ENCODE measurements at regions not wholly inside any gene's neighbourhood (a gene's known extent, or its start where the extent isn't known, plus 50 kb on each side); places are given as distances from the start of the nearest gene placed in this dataset.
"Not testable (repeated sequence)": the region's sequence is repeated elsewhere in the genome, so short reads cannot be mapped to it uniquely, and the experiment has no call there.

- no peaks in the 10 kb centered on the region for H3K36me3 Mint-ChIP-seq
- CTCF ChIA-PET: no interaction called here
- H3K9me3 Mint-ChIP-seq: no peaks in the 10 kb centered on the region
- no peak for DNase-seq
- H3K4me3 Mint-ChIP-seq: no peak overlapping the region
- no peak overlapping the region for H3K27ac Mint-ChIP-seq
- peaks cover 3% of the 10 kb centered on the region for H3K27me3 Mint-ChIP-seq
- peaks cover 2% of the 10 kb centered on the region for H3K4me1 Mint-ChIP-seq
Measured at GRCh38 chr7:24434972-24435371, 138.3 kb upstream of the PALS2 start.

- CTCF ChIA-PET: no interaction called here
- H3K9me3 Mint-ChIP-seq: no peaks in the 10 kb centered on the region
- peaks cover 3% of the 10 kb centered on the region for H3K27me3 Mint-ChIP-seq
- no peak overlapping the region for H3K27ac Mint-ChIP-seq
- no peak overlapping the region for H3K4me3 Mint-ChIP-seq
- DNase-seq: no peak
- peaks cover 5% of the 10 kb centered on the region for H3K4me1 Mint-ChIP-seq
- no peaks in the 10 kb centered on the region for H3K36me3 Mint-ChIP-seq
Measured at GRCh38 chr7:24436131-24436920, 136.9 kb upstream of the PALS2 start.

GRCh38 chr7:24438232-24438631 lies 135.0 kb upstream of the PALS2 start:
- Mint-ChIP-seq H3K9me3 (no peaks in the 10 kb centered on the region), H3K27ac (no peak overlapping the region), H3K4me3 (no peak overlapping the region), H3K27me3 (peaks cover 3% of the 10 kb centered on the region), H3K4me1 (peaks cover 14% of the 10 kb centered on the region), H3K36me3 (no peaks in the 10 kb centered on the region)
- DNase-seq: no peak
- CTCF ChIA-PET: no interaction called here

GRCh38 chr7:24439104-24439503 lies 134.1 kb upstream of the PALS2 start:
- H3K4me3 Mint-ChIP-seq, CTCF ChIA-PET, H3K27me3 Mint-ChIP-seq, DNase-seq, H3K36me3 Mint-ChIP-seq, H3K27ac Mint-ChIP-seq, H3K9me3 Mint-ChIP-seq: not testable (repeated sequence)
- peaks cover 14% of the 10 kb centered on the region for H3K4me1 Mint-ChIP-seq

DNA sequence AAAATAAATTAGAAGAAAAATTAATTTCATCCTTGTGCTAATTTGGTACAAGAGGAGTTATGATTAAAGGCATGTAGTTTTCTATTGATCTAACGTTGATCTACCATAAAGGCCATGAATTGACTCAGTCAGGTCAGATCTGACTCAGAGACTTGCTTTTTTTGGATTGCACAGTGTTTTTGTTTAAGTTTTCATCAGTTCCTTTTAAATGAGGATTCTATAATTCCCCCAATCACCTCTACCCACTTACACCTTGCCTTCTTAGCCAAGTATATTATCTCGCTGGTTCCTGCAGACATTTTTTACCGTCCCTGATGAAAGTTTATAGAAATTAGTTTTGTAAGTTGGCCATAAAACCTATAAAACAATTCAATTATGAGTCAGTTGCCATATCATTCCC lies 132.4 kb upstream of the PALS2 start:
- Mint-ChIP-seq H3K4me1 (peaks cover 14% of the 10 kb centered on the region), H3K9me3 (no peaks in the 10 kb centered on the region), H3K27me3 (no peaks in the 10 kb centered on the region), H3K36me3 (no peaks in the 10 kb centered on the region), H3K4me3 (no peak overlapping the region), H3K27ac (no peak overlapping the region)
- no peak for DNase-seq
- CTCF ChIA-PET: no interaction called here

GRCh38 chr7:24441314-24442027 lies 131.8 kb upstream of the PALS2 start:
- CTCF ChIA-PET: no interaction called here
- H3K4me3 Mint-ChIP-seq: no peak overlapping the region
- no peaks in the 10 kb centered on the region for H3K9me3 Mint-ChIP-seq

GRCh38 chr7:24442170-24442777 lies 131.0 kb upstream of the PALS2 start:
- H3K9me3 Mint-ChIP-seq: no peaks in the 10 kb centered on the region
- H3K4me3 Mint-ChIP-seq: no peak overlapping the region
- H3K27ac Mint-ChIP-seq: no peak overlapping the region
- H3K36me3 Mint-ChIP-seq: no peaks in the 10 kb centered on the region
- H3K4me1 Mint-ChIP-seq: peaks cover 14% of the 10 kb centered on the region
- CTCF ChIA-PET: no interaction called here
- H3K27me3 Mint-ChIP-seq: no peaks in the 10 kb centered on the region
- DNase-seq: no peak

More at GRCh38 chr7:24441314-24442027, 131.8 kb upstream of the PALS2 start:
- H3K27me3 Mint-ChIP-seq: no peaks in the 10 kb centered on the region
- peaks cover 14% of the 10 kb centered on the region for H3K4me1 Mint-ChIP-seq
- DNase-seq: no peak
- no peak overlapping the region for H3K27ac Mint-ChIP-seq
- no peaks in the 10 kb centered on the region for H3K36me3 Mint-ChIP-seq

DNA sequence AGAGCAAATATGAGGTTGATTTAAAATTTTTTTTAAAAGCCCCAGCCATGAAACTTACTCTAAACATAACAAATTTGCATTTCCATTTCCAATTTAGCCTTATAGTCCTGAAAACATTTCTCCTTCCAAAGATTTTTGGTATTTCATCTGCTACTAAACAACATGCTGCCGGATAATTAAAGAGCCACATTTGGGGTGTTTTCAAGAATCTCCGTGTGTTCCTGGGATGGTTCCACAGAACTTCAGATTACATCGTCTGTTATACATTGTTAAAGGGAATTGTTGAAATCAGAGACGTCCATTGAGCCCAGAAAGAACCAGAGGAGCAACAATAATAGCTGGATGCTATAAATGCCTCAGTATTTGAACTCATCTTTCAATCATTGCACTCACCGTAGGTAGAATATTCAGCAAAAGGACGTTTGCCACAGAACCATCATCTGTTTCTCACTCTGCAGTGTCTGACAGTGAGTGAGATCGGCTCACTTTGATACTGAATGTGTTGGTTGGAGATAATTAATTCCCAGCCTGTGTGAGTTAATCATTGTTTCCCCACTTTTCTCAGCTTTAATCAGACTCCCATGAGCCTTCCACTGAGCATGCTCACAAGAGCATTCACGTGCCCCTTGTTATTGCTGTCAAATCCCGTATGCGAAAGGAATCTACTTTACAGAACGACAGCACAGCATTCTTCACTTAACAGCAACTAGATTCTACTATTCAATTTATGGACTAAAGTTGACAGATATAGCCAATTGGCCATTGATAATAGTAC lies 128.4 kb upstream of the PALS2 start:
- peaks cover 12% of the 10 kb centered on the region for H3K4me1 Mint-ChIP-seq

DNA sequence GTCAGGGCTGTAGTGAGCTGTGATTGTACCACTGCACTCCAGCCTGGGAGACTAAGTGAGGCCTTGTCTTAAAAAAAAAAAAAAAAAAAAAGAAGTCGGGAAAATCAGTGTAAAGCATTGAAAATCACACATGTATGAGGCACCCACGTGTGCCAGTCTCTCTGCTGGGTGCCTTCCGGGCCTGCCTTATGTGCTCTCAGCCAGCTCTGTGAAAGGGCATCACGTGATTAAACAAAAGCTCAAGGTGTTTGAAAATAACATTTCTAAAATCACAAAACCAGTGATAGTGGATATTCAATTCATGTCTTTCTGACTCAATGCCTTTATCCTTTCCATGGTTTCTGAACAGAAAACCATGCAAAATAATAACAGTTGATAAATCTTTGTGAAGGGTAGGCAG lies 125.2 kb upstream of the PALS2 start:
- DNase-seq: no peak
- no peaks in the 10 kb centered on the region for H3K36me3 Mint-ChIP-seq
- H3K9me3 Mint-ChIP-seq: no peaks in the 10 kb centered on the region
- H3K27ac Mint-ChIP-seq: no peak overlapping the region
- H3K4me3 Mint-ChIP-seq: no peak overlapping the region
- H3K27me3 Mint-ChIP-seq: peaks cover 3% of the 10 kb centered on the region
- H3K4me1 Mint-ChIP-seq: no peaks in the 10 kb centered on the region
- CTCF ChIA-PET: no interaction called here

More for the DNA sequence above, 128.4 kb upstream of the PALS2 start:
- no peaks in the 10 kb centered on the region for H3K36me3 Mint-ChIP-seq
- H3K4me3 Mint-ChIP-seq: no peak overlapping the region
- no peaks in the 10 kb centered on the region for H3K27me3 Mint-ChIP-seq
- no peak overlapping the region for H3K27ac Mint-ChIP-seq
- DNase-seq: no peak
- CTCF ChIA-PET: no interaction called here
- H3K9me3 Mint-ChIP-seq: no peaks in the 10 kb centered on the region

DNA sequence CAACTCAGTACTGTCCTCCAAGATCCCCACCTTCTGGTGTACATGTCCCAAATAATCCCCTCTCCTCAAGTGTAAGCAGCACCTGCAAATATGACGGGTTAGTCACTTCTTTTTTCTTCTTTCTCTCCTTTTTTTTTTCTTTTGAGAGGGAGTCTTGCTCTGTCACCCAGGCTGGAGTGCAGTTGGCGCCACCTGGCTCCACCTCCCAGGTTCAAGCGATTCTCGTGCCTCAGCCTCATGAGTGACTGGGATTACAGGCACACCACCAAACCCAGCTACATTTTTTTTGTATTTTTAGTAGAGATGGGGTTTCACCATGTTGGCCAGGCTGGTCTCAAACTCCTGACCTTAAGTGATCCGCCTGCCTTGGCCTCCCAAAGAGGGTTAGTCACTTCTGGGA lies 123.8 kb upstream of the PALS2 start:
- H3K27me3 Mint-ChIP-seq, DNase-seq, H3K4me3 Mint-ChIP-seq, H3K27ac Mint-ChIP-seq, H3K36me3 Mint-ChIP-seq, CTCF ChIA-PET, H3K9me3 Mint-ChIP-seq, H3K4me1 Mint-ChIP-seq: not testable (repeated sequence)

GRCh38 chr7:24455813-24456525 lies 117.3 kb upstream of the PALS2 start:
- DNase-seq: no peak
- Mint-ChIP-seq H3K27ac (no peak overlapping the region), H3K9me3 (no peaks in the 10 kb centered on the region), H3K27me3 (peaks cover 17% of the 10 kb centered on the region), H3K4me3 (no peak overlapping the region), H3K36me3 (no peaks in the 10 kb centered on the region), H3K4me1 (no peaks in the 10 kb centered on the region)
- CTCF ChIA-PET: no interaction called here

DNA sequence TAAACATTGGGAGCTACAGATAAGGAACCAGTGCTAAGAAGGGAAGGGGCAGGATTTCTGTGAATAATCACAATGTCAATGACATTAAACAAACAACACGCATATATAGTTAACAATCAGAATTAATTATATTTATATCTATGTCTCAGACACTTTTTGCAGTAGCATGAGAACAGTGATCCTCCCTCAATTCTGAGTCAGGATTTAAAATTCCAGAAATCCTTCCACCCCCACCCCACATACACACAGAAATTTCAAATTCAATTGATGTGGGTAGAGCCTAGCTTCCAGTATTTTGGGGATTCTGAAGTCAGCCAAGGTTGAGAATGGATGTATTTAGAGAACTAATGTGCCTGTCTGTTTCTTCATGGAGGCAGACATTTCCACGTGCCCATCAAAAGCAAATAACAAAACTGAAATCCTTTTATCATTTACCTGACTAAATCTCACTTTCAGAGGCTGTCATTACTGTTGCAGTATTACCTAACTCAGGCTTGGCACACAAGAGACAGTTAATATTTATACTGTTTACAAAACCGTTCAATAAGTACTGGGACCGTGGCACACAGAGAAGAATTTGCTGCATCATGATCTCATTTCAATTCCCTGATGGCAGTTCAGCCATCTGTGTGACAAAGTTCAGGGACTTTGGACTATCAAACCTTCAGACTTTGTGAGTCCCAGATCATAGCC lies 116.6 kb upstream of the PALS2 start:
- no peak overlapping the region for H3K4me3 Mint-ChIP-seq
- CTCF ChIA-PET: no interaction called here
- no peaks in the 10 kb centered on the region for H3K4me1 Mint-ChIP-seq
- H3K27ac Mint-ChIP-seq: no peak overlapping the region
- no peaks in the 10 kb centered on the region for H3K36me3 Mint-ChIP-seq
- H3K27me3 Mint-ChIP-seq: peaks cover 14% of the 10 kb centered on the region
- DNase-seq: no peak
- H3K9me3 Mint-ChIP-seq: no peaks in the 10 kb centered on the region

- no peak overlapping the region for H3K27ac Mint-ChIP-seq
- H3K4me1 Mint-ChIP-seq: no peaks in the 10 kb centered on the region
- CTCF ChIA-PET: no interaction called here
- H3K36me3 Mint-ChIP-seq: no peaks in the 10 kb centered on the region
- no peak overlapping the region for H3K4me3 Mint-ChIP-seq
- peaks cover 14% of the 10 kb centered on the region for H3K27me3 Mint-ChIP-seq
- no peak for DNase-seq
- no peaks in the 10 kb centered on the region for H3K9me3 Mint-ChIP-seq
Measured at GRCh38 chr7:24457219-24457558, 116.1 kb upstream of the PALS2 start.

GRCh38 chr7:24462117-24462516 lies 111.1 kb upstream of the PALS2 start:
- H3K9me3 Mint-ChIP-seq: no peaks in the 10 kb centered on the region
- no peak overlapping the region for H3K27ac Mint-ChIP-seq
- CTCF ChIA-PET: no interaction called here
- H3K27me3 Mint-ChIP-seq: peaks cover 11% of the 10 kb centered on the region
- no peak overlapping the region for H3K4me3 Mint-ChIP-seq
- DNase-seq: no peak
- no peaks in the 10 kb centered on the region for H3K36me3 Mint-ChIP-seq
- no peaks in the 10 kb centered on the region for H3K4me1 Mint-ChIP-seq

All from activated naive CD4-positive, alpha-beta T cell treated with anti-CD3 and anti-CD28 coated beads, Interleukin-2, amount 10 ng/mL, durations not matched to agents 7 days and 5 days (primary cell).